Neural progenitor cell (in vitro differentiated cells): ENCODE measurements at regions not wholly inside any gene's neighbourhood (a gene's known extent, or its start where the extent isn't known, plus 50 kb on each side); places are given as distances from the start of the nearest gene placed in this dataset.

ENCODE experiments used
- DNase-seq: peaks from one replicate; pipeline ENCODE4 v3.0.0-alpha.2; 2016; ENCODE audit warnings: low spot score
- H2AFZ ChIP-seq: fragments of 200-600 bp; sonication (generic); replicated peaks from 2 replicates; pipeline ENCODE4 v1.6.1; 2016; ENCODE audit warnings: antibody characterized with exemption
- H3F3A ChIP-seq: fragments of 200-600 bp; sonication (generic); 2 replicates; pipeline ENCODE4 v1.6.1; 2016; ENCODE audit warnings: antibody characterized with exemption, low read depth
- H3K27ac ChIP-seq: fragments of 200-600 bp; sonication (generic); 2 replicates; pipeline ENCODE4 v1.5.1; 2016; ENCODE audit warnings: mild to moderate bottlenecking
- H3K27me3 ChIP-seq: fragments of 200-600 bp; sonication (generic); 2 replicates; pipeline ENCODE4 v1.6.1; 2016; ENCODE audit warnings: mild to moderate bottlenecking, moderate library complexity
- H3K36me3 ChIP-seq: fragments of 200-600 bp; sonication (generic); 2 replicates; pipeline ENCODE4 v1.5.1; 2016
- H3K4me1 ChIP-seq: fragments of 200-600 bp; sonication (generic); 2 replicates; pipeline ENCODE4 v1.6.1; 2016; ENCODE audit warnings: mixed run types
- H3K4me2 ChIP-seq: fragments of 200-600 bp; sonication (generic); 2 replicates; pipeline ENCODE4 v1.6.1; 2016
- H3K4me3 ChIP-seq: fragments of 200-600 bp; sonication (generic); 2 replicates; pipeline ENCODE4 v1.5.1; 2016
- H3K79me2 ChIP-seq: fragments of 200-600 bp; sonication (generic); 2 replicates; pipeline ENCODE4 v1.6.1; 2016; ENCODE audit warnings: low read depth
- H3K9ac ChIP-seq: fragments of 200-600 bp; sonication (generic); 2 replicates; pipeline ENCODE4 v1.6.1; 2016
- H3K9me3 ChIP-seq: fragments of 200-600 bp; sonication (generic); 2 replicates; pipeline ENCODE4 v1.5.1; 2016; ENCODE audit warnings: low read depth
- H4K20me1 ChIP-seq: fragments of 200-600 bp; sonication (generic); 2 replicates; pipeline ENCODE4 v1.6.1; 2016; ENCODE audit warnings: low read depth
- H3K27ac Mint-ChIP-seq: 3 replicates; pipeline ENCODE4 v1.8.0; 2021; ENCODE audit warnings: mixed read lengths
- H3K27me3 Mint-ChIP-seq: 2 replicates; pipeline ENCODE4 v1.8.0; 2022; ENCODE audit warnings: low read depth, mild to moderate bottlenecking, inconsistent platforms, moderate library complexity, mixed read lengths; ENCODE audit not compliant: insufficient read depth
- H3K36me3 Mint-ChIP-seq: 3 replicates; pipeline ENCODE4 v1.8.0; 2021; ENCODE audit warnings: mixed read lengths
- H3K4me1 Mint-ChIP-seq: 3 replicates; pipeline ENCODE4 v1.8.0; 2021; ENCODE audit warnings: mixed read lengths
- H3K4me3 Mint-ChIP-seq: 3 replicates; pipeline ENCODE4 v1.8.0; 2021; ENCODE audit warnings: mild to moderate bottlenecking, moderate library complexity, mixed read lengths
- H3K9me3 Mint-ChIP-seq: 3 replicates; pipeline ENCODE4 v1.8.0; 2020; ENCODE audit warnings: mixed read lengths
- EZH2 ChIP-seq: fragments of 200-600 bp; sonication (generic); IDR thresholded peaks from 2 replicates; pipeline ENCODE4 v1.6.1; 2017; ENCODE audit warnings: antibody characterized with exemption, mild to moderate bottlenecking, moderate library complexity
- EZH2phosphoT487 ChIP-seq: fragments of 200-600 bp; sonication (generic); IDR thresholded peaks from 2 replicates; pipeline ENCODE4 v1.6.1; 2017; ENCODE audit warnings: antibody characterized with exemption
- TF ChIP-seq, protein P1 (sequence below): fragments of 200-600 bp; sonication (generic); IDR thresholded peaks from 2 replicates; pipeline ENCODE4 v1.5.1; 2017; ENCODE audit warnings: antibody characterized with exemption, mild to moderate bottlenecking

GRCh38 chr6:169366258-169366901, 112.7 kb upstream of the THBS2 start:
- Histone ChIP-seq H3K27me3 (no peaks in the 10 kb centered on the region), H2AFZ (no peak overlapping the region), H3K9ac (no peak overlapping the region), H3K27ac (no peak overlapping the region), H3K36me3 (no peaks in the 10 kb centered on the region), H3K4me1 (no peaks in the 10 kb centered on the region), H3K4me3 (no peak overlapping the region), H3F3A (peaks cover 3% of the 10 kb centered on the region), H4K20me1 (no peaks in the 10 kb centered on the region), H3K9me3 (no peaks in the 10 kb centered on the region), H3K4me2 (no peak overlapping the region), H3K79me2 (no peaks in the 10 kb centered on the region)
- Mint-ChIP-seq H3K27ac (no peak overlapping the region), H3K27me3 (peaks cover 9% of the 10 kb centered on the region), H3K4me3 (no peak overlapping the region), H3K36me3 (no peaks in the 10 kb centered on the region), H3K4me1 (peaks cover 6% of the 10 kb centered on the region), H3K9me3 (peaks cover 8% of the 10 kb centered on the region)
- DNase-seq, result no peak
- TF ChIP-seq, protein P1, sequence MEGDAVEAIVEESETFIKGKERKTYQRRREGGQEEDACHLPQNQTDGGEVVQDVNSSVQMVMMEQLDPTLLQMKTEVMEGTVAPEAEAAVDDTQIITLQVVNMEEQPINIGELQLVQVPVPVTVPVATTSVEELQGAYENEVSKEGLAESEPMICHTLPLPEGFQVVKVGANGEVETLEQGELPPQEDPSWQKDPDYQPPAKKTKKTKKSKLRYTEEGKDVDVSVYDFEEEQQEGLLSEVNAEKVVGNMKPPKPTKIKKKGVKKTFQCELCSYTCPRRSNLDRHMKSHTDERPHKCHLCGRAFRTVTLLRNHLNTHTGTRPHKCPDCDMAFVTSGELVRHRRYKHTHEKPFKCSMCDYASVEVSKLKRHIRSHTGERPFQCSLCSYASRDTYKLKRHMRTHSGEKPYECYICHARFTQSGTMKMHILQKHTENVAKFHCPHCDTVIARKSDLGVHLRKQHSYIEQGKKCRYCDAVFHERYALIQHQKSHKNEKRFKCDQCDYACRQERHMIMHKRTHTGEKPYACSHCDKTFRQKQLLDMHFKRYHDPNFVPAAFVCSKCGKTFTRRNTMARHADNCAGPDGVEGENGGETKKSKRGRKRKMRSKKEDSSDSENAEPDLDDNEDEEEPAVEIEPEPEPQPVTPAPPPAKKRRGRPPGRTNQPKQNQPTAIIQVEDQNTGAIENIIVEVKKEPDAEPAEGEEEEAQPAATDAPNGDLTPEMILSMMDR, result no peak
- TF ChIP-seq EZH2 (no peak), EZH2phosphoT487 (no peak)

DNA sequence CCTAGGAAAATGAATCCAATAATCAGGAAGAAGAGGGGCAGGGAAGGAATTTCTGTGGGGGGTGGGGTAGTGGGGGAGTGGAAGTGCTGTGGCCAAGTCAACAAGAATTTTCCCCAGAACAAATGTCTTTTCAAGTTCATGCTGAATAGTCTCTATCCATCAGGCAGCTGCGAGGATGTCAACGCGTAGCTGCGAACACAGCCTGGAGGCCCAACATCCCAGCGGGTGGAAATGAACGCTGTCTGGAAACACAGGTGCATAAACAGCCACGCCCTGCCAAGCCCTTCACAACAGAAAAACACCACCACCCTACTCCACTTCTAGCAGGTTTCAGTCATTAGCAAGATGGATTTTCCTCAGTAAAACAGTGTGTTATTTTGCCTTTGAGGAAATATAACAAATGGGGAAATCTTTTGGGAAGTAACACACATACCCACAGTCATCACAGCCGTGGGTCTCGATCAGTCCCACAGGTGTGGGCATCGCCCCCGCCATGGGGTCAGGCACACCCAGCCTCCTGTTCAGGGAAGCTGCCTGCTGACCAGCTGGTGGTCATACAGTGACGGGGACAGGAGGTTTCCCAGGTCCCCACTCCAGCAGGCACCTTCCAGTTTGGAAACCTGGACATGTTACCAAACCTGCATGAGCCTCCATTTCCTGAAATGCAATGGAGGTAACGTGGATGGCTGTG, 112.1 kb upstream of the THBS2 start:
- Histone ChIP-seq H3K9me3 (no peaks in the 10 kb centered on the region), H3K36me3 (no peaks in the 10 kb centered on the region), H3K9ac (no peak overlapping the region), H3K27me3 (no peaks in the 10 kb centered on the region), H3K4me2 (no peak overlapping the region), H3K79me2 (no peaks in the 10 kb centered on the region), H3K4me1 (no peaks in the 10 kb centered on the region), H3F3A (no peaks in the 10 kb centered on the region), H3K4me3 (no peak overlapping the region), H3K27ac (no peak overlapping the region), H4K20me1 (no peaks in the 10 kb centered on the region), H2AFZ (no peak overlapping the region)
- no peak for DNase-seq
- no peak overlapping the region for H3K27ac Mint-ChIP-seq
- no peak for TF ChIP-seq EZH2
- TF ChIP-seq EZH2phosphoT487, result no peak
- TF ChIP-seq, protein P1, result no peak
- H3K36me3 Mint-ChIP-seq, result no peaks in the 10 kb centered on the region
- H3K4me3 Mint-ChIP-seq, result no peak overlapping the region
- peaks cover 8% of the 10 kb centered on the region for H3K9me3 Mint-ChIP-seq
- peaks cover 5% of the 10 kb centered on the region for H3K4me1 Mint-ChIP-seq
- peaks cover 8% of the 10 kb centered on the region for H3K27me3 Mint-ChIP-seq

DNA sequence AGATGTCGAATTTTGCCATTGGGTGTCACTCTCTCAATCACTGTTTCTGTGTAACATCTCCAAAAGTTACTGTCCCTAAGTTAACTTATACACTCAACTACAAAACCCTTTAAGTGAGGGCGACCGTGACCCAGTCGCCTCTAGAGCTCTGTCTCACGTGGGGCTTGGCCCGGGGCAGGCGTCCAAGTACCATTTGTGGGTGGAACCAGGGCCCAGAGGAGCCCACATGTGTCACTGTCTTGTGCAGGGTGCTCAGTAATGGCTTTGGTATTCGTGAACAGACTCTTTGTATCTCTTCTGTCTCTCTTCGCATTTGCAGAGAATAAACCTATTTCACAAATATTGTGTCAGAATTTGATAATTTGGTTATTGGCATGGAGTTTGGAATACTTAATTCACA, 109.9 kb upstream of the THBS2 start:
- Histone ChIP-seq H3K9ac (no peak overlapping the region), H3K27ac (no peak overlapping the region), H3K27me3 (no peaks in the 10 kb centered on the region), H3K79me2 (no peaks in the 10 kb centered on the region), H2AFZ (no peak overlapping the region), H4K20me1 (no peaks in the 10 kb centered on the region), H3K4me3 (no peak overlapping the region), H3K9me3 (no peaks in the 10 kb centered on the region), H3F3A (no peaks in the 10 kb centered on the region), H3K4me1 (no peaks in the 10 kb centered on the region), H3K36me3 (no peaks in the 10 kb centered on the region), H3K4me2 (no peak overlapping the region)
- Mint-ChIP-seq H3K4me1 (peaks cover 3% of the 10 kb centered on the region), H3K9me3 (peaks cover 10% of the 10 kb centered on the region), H3K4me3 (no peak overlapping the region), H3K36me3 (no peaks in the 10 kb centered on the region), H3K27ac (no peak overlapping the region), H3K27me3 (peaks cover 7% of the 10 kb centered on the region)
- no peak for TF ChIP-seq EZH2phosphoT487
- TF ChIP-seq EZH2, result no peak
- TF ChIP-seq, protein P1, result no peak
- no peak for DNase-seq
